ENCODE measurements at regions not wholly inside any gene's neighbourhood (a gene's known extent, or its start where the extent isn't known, plus 50 kb on each side); places are given as distances from the start of the nearest gene placed in this dataset.

GRCh38 chr18:29982218-29982617 lies 1060.3 kb downstream of the DSC3 start:
- TF ChIP-seq, protein P1, sequence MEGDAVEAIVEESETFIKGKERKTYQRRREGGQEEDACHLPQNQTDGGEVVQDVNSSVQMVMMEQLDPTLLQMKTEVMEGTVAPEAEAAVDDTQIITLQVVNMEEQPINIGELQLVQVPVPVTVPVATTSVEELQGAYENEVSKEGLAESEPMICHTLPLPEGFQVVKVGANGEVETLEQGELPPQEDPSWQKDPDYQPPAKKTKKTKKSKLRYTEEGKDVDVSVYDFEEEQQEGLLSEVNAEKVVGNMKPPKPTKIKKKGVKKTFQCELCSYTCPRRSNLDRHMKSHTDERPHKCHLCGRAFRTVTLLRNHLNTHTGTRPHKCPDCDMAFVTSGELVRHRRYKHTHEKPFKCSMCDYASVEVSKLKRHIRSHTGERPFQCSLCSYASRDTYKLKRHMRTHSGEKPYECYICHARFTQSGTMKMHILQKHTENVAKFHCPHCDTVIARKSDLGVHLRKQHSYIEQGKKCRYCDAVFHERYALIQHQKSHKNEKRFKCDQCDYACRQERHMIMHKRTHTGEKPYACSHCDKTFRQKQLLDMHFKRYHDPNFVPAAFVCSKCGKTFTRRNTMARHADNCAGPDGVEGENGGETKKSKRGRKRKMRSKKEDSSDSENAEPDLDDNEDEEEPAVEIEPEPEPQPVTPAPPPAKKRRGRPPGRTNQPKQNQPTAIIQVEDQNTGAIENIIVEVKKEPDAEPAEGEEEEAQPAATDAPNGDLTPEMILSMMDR (conservative IDR thresholded peaks at IDR 0.05 in 1 of 2, IDR thresholded peaks at IDR 0.05 in 1 of 2; ENCODE audit: extremely low read depth in 1 of 2, insufficient read depth in 1 of 2, low read depth in 1 of 2, low read length in 2 of 2), result no peak
- no peak for TF ChIP-seq EZH2 (IDR thresholded peaks at IDR 0.05; ENCODE audit: borderline replicate concordance, low read length)

Measured in mammary epithelial cell (primary cell).